ENCODE measurements at regions not wholly inside any gene's neighbourhood (a gene's known extent, or its start where the extent isn't known, plus 50 kb on each side); places are given as distances from the start of the nearest gene placed in this dataset.

DNA sequence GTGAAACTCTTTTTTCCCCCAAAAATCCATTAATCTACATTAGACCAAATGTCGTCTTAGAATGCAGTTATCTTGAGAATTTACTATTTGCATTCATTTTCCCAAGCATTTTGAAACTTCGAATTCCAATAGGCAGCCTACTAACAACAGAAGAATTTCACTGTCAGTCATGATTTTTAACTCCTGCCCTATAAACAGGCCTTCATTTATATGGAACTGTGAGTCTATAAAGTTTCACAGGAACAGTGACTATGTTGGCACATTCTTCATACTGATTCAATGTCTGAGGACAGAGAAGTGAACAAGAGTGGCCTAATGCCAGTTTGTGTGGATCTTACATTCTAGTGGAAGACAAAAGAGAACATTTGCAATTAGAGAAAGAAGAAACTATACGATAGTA lies 198.0 kb downstream of the PCDH17 start:
- ATAC-seq (no peak), DNase-seq (no peak)
- 78 to 84% (median 83%) methylated on average over 3 of the region's 3 CpGs for WGBS, 4 donors
- H3K36me3 ChIP-seq = no peaks in the 10 kb centered on the region
- H3K27ac ChIP-seq = no peak overlapping the region
- no peak for TF ChIP-seq POLR2A (IDR thresholded peaks at IDR 0.05)
- TF ChIP-seq, protein P1, sequence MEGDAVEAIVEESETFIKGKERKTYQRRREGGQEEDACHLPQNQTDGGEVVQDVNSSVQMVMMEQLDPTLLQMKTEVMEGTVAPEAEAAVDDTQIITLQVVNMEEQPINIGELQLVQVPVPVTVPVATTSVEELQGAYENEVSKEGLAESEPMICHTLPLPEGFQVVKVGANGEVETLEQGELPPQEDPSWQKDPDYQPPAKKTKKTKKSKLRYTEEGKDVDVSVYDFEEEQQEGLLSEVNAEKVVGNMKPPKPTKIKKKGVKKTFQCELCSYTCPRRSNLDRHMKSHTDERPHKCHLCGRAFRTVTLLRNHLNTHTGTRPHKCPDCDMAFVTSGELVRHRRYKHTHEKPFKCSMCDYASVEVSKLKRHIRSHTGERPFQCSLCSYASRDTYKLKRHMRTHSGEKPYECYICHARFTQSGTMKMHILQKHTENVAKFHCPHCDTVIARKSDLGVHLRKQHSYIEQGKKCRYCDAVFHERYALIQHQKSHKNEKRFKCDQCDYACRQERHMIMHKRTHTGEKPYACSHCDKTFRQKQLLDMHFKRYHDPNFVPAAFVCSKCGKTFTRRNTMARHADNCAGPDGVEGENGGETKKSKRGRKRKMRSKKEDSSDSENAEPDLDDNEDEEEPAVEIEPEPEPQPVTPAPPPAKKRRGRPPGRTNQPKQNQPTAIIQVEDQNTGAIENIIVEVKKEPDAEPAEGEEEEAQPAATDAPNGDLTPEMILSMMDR (IDR thresholded peaks at IDR 0.05) = no peak
- intact Hi-C loops (cut with DNase I) = no loop called here
- no peaks in the 10 kb centered on the region for H3K27me3 ChIP-seq
- peaks cover 0 to 1% (median 0%) of the 10 kb centered on the region in 12 donors for H3K4me1 ChIP-seq
- no peak overlapping the region for H3K4me3 ChIP-seq
- H3K9me3 ChIP-seq = no peaks in the 10 kb centered on the region

DNA sequence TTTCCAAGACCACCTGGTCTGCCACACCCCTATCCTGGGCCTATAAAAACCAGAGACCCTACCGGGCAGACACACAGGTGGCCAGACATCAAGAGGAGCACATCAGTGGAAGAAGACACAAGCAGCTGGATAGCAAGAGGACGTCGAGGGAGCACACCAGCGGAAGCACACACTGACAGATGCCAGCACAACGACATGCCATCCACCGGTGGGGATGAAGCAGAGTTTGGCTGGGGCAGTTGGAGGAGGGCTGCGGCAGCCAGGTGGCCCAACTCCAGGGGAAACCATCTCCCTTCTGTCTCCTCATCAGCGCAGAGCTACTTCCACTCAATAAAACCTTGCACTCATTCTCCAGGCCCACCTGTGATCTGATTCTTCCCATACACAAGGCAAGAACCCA lies 200.6 kb downstream of the PCDH17 start:
- TF ChIP-seq, protein P1 (IDR thresholded peaks at IDR 0.05) = no peak
- no peak for TF ChIP-seq POLR2A (IDR thresholded peaks at IDR 0.05)

DNA sequence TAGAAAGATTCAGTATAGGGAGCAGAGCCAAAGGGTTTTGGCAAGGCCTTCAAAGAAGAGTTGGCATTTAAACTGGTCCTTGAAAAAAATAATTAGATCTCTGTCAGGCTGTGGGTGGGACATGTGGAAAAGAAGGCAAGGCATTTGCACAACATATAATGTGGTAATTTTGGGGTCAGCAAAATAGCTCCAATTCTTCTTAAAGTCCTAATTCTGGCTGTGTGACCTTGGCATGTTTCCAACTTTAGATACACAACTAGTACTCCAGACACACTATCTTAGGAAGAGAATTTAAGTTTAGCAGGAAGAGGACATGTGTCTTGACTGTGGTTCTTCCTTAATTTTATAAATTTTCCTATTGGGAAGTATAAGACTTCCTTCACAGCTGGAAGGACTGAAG lies 206.3 kb downstream of the PCDH17 start:
- no peak overlapping the region for H3K27ac ChIP-seq
- DNase-seq (no peak), ATAC-seq (no peak)
- H3K36me3 ChIP-seq = no peaks in the 10 kb centered on the region
- intact Hi-C loops (cut with DNase I) = no loop called here
- no peaks in the 10 kb centered on the region for H3K4me1 ChIP-seq
- no peak overlapping the region for H3K4me3 ChIP-seq
- no peaks in the 10 kb centered on the region for H3K9me3 ChIP-seq
- TF ChIP-seq, protein P1 (IDR thresholded peaks at IDR 0.05) = no peak
- TF ChIP-seq POLR2A (IDR thresholded peaks at IDR 0.05) = no peak
- H3K27me3 ChIP-seq = no peaks in the 10 kb centered on the region

More for the DNA sequence above, 200.6 kb downstream of the PCDH17 start:
- Histone ChIP-seq H3K9me3 (no peaks in the 10 kb centered on the region), H3K4me1 (no peaks in the 10 kb centered on the region), H3K27me3 (no peaks in the 10 kb centered on the region), H3K36me3 (no peaks in the 10 kb centered on the region), H3K27ac (no peak overlapping the region), H3K4me3 (no peak overlapping the region)
- 90 to 95% (median 92%) methylated on average over 8 of the region's 8 CpGs for WGBS, 4 donors
- no peak for ATAC-seq
- no peak for DNase-seq
- intact Hi-C loops (cut with DNase I) = no loop called here

DNA sequence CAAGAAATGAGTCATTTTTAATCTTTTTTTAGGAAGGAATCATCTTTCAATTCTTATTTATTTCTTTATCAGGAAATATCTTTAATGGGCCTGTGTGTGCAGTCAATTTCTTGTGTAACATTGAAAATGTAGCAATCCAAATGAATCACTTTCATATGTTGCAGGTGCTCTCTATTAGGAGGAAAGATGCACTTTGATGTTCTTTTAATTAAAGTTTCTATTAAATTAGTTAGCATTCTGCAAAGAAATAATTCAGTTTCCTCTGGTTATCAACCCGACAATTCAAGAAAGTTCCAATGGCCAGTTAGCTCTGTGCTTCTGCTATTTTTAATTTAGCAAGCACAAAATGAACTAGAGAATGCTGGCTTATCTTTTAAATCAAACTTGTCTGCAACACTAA lies 212.0 kb downstream of the PCDH17 start:
- no peak for ATAC-seq
- WGBS, 4 donors = 72 to 89% (median 78%) methylated on average over 1 of the region's 1 CpG
- Histone ChIP-seq H3K4me3 (no peak overlapping the region), H3K9me3 (peaks cover 0 to 26% (median 14%) of the 10 kb centered on the region in 12 donors), H3K27ac (no peak overlapping the region), H3K36me3 (no peaks in the 10 kb centered on the region), H3K27me3 (no peaks in the 10 kb centered on the region), H3K4me1 (no peaks in the 10 kb centered on the region)
- no peak for TF ChIP-seq POLR2A (IDR thresholded peaks at IDR 0.05)
- TF ChIP-seq, protein P1 (IDR thresholded peaks at IDR 0.05) = no peak
- no peak for DNase-seq
- intact Hi-C loops (cut with DNase I) = no loop called here

Measured in heart left ventricle (tissue), 16 donors.